HepG2 (cell line): ENCODE measurements at regions not wholly inside any gene's neighbourhood (a gene's known extent, or its start where the extent isn't known, plus 50 kb on each side); places are given as distances from the start of the nearest gene placed in this dataset.

Experiments
- AKAP8 ChIP-seq: sonication (generic); formaldehyde crosslinking; IDR thresholded peaks from 2 replicates; pipeline ENCODE4 v1.5.1; 2020; ENCODE audit warnings: mild to moderate bottlenecking, missing genetic modification reagents
- ASH2L ChIP-seq: fragments of 300-600, 200-600 bp; sonication (generic); IDR thresholded peaks from 2 replicates; pipeline ENCODE4 v1.7.0; 2017; ENCODE audit warnings: low read depth, mild to moderate bottlenecking, moderate library complexity, mixed read lengths, low read length; ENCODE audit not compliant: insufficient read length
- ATM ChIP-seq: fragments of 450-650 bp; IDR thresholded peaks from 2 replicates; pipeline ENCODE4 v1.7.1; 2017; ENCODE audit warnings: mild to moderate bottlenecking, borderline replicate concordance
- CTCF ChIP-seq: sonication (generic); formaldehyde crosslinking; IDR thresholded peaks from 2 replicates; pipeline ENCODE4 v1.5.0; 2020; ENCODE audit warnings: mild to moderate bottlenecking, missing genetic modification reagents, moderate library complexity
- DNMT1 ChIP-seq: sonication (generic); formaldehyde crosslinking; IDR thresholded peaks from 2 replicates; pipeline ENCODE4 v1.5.1; 2020; ENCODE audit warnings: mild to moderate bottlenecking, missing genetic modification reagents
- ELF1 ChIP-seq: sonication (generic); formaldehyde crosslinking; IDR thresholded peaks from 2 replicates; pipeline ENCODE4 v1.4.0; 2020; ENCODE audit warnings: missing genetic modification reagents
- EP300 ChIP-seq, 3 experiments: sonication (generic) in 1 of 3; formaldehyde crosslinking in 1 of 3; IDR thresholded peaks; 2 replicates each; pipeline versions ENCODE4 v1.5.1 to v1.6.1; 2011 to 2020; ENCODE audit warnings: low read depth in 2 of 3, low read length in 2 of 3, borderline replicate concordance in 1 of 3, improper control_type of control experiment in 1 of 3, mild to moderate bottlenecking in 1 of 3, missing genetic modification reagents in 1 of 3, moderate library complexity in 1 of 3
- FOSL2 ChIP-seq: sonication (generic); formaldehyde crosslinking; IDR thresholded peaks from 2 replicates; pipeline ENCODE4 v1.4.0; 2020; ENCODE audit warnings: missing genetic modification reagents
- FOXJ3 ChIP-seq: sonication (generic); formaldehyde crosslinking; IDR thresholded peaks from 2 replicates; pipeline ENCODE4 v1.4.0; 2020; ENCODE audit warnings: missing genetic modification reagents, mild to moderate bottlenecking, borderline replicate concordance
- GATAD1 ChIP-seq: IDR thresholded peaks from 2 replicates; pipeline ENCODE4 v1.6.1; 2016; ENCODE audit warnings: missing genetic modification reagents, missing compliant biosample characterization
- HMG20A ChIP-seq: IDR thresholded peaks from 2 replicates; pipeline ENCODE4 v1.6.1; 2016; ENCODE audit warnings: borderline replicate concordance
- HMGXB3 ChIP-seq: sonication (generic); formaldehyde crosslinking; IDR thresholded peaks from 2 replicates; pipeline ENCODE4 v1.4.0; 2020; ENCODE audit warnings: missing genetic modification reagents, borderline replicate concordance
- KLF16 ChIP-seq, 2 experiments: sonication (generic) in 1 of 2; formaldehyde crosslinking in 1 of 2; IDR thresholded peaks; 2 replicates each; pipeline versions ENCODE4 v1.6.1 to v1.8.0; 2016 to 2023; ENCODE audit warnings: missing genetic modification reagents in 2 of 2, missing compliant biosample characterization in 1 of 2
- KMT2A ChIP-seq: sonication (generic); formaldehyde crosslinking; IDR thresholded peaks from 2 replicates; pipeline ENCODE4 v1.4.0; 2020; ENCODE audit warnings: missing genetic modification reagents
- MIER2 ChIP-seq: IDR thresholded peaks from 2 replicates; pipeline ENCODE4 v1.6.1; 2016; ENCODE audit warnings: missing biosample characterization, missing genetic modification reagents
- MIXL1 ChIP-seq: IDR thresholded peaks from 2 replicates; pipeline ENCODE4 v1.6.1; 2016
- SCMH1 ChIP-seq: sonication (generic); formaldehyde crosslinking; IDR thresholded peaks from 2 replicates; pipeline ENCODE4 v1.9.0; 2021; ENCODE audit warnings: missing genetic modification reagents, mild to moderate bottlenecking, borderline replicate concordance
- SMC3 ChIP-seq: IDR thresholded peaks from 2 replicates; pipeline ENCODE4 v1.6.1; 2011; ENCODE audit warnings: low read length, improper control_type of control experiment
- SPEN ChIP-seq: sonication (generic); formaldehyde crosslinking; IDR thresholded peaks from 2 replicates; pipeline ENCODE4 v1.5.1; 2020; ENCODE audit warnings: low read depth, mild to moderate bottlenecking, missing genetic modification reagents
- YEATS2 ChIP-seq: sonication (generic); formaldehyde crosslinking; IDR thresholded peaks from 2 replicates; pipeline ENCODE4 v1.4.0; 2020; ENCODE audit warnings: missing genetic modification reagents, borderline replicate concordance
- ZFP1 ChIP-seq: IDR thresholded peaks from 2 replicates; pipeline ENCODE4 v1.6.1; 2016
- ZNF543 ChIP-seq: sonication (generic); formaldehyde crosslinking; IDR thresholded peaks from 2 replicates; pipeline ENCODE4 v1.4.0; 2020; ENCODE audit warnings: mild to moderate bottlenecking, missing genetic modification reagents
- ZNF784 ChIP-seq: sonication (generic); formaldehyde crosslinking; IDR thresholded peaks from 2 replicates; pipeline ENCODE4 v1.5.1; 2020; ENCODE audit warnings: missing genetic modification reagents, mild to moderate bottlenecking, borderline replicate concordance
- ZNF839 ChIP-seq: sonication (generic); formaldehyde crosslinking; IDR thresholded peaks from 2 replicates; pipeline ENCODE4 v1.4.0; 2020; ENCODE audit warnings: missing genetic modification reagents, mild to moderate bottlenecking, borderline replicate concordance

- TF ChIP-seq ASH2L (peak; percentile 19), SCMH1 (no peak), HMG20A (CRISPR knock-in tag) (peak; percentile 58; the same call in 1 of the 2 replicates), KMT2A (CRISPR knock-in tag) (0 out of 2 replicates have a peak, but pooled peaks have one; percentile 40), SPEN (0 out of 2 replicates have a peak, but pooled peaks have one; percentile 28), YEATS2 (CRISPR knock-in tag) (peak; percentile 41; the same call in 1 of the 2 replicates), CTCF (CRISPR knock-in tag) (peak; percentile 95), MIER2 (CRISPR knock-in tag) (peak; percentile 59; the same call in 1 of the 2 replicates), ATM (peak; percentile 47; the same call in 1 of the 2 replicates), ZNF784 (CRISPR knock-in tag) (no peak), AKAP8 (CRISPR knock-in tag) (no peak), SMC3 (peak; percentile 92), FOSL2 (CRISPR knock-in tag) (peak; percentile 84), ELF1 (CRISPR knock-in tag) (peak; percentile 45; the same call in 1 of the 2 replicates), HMGXB3 (0 out of 2 replicates have a peak, but pooled peaks have one; percentile 37), ZNF543 (no peak), GATAD1 (peak; percentile 46; the same call in 1 of the 2 replicates), MIXL1 (CRISPR knock-in tag) (0 out of 2 replicates have a peak, but pooled peaks have one; percentile 60), KLF16 (CRISPR knock-in tag; IDR thresholded peaks at IDR 0.05) (0 out of 4 replicates have a peak, but pooled peaks of 1 of the 2 experiments have one; percentile 36), ZNF839 (CRISPR knock-in tag) (no peak), ZFP1 (CRISPR knock-in tag) (peak; percentile 64; the same call in 1 of the 2 replicates), DNMT1 (CRISPR knock-in tag) (no peak), EP300 (IDR thresholded peaks at IDR 0.05; ENCODE audit: low read depth in 2 of 2, low read length in 2 of 2) (peak in 1 of 2 experiments; percentile 66; a peak in 2 of 4 replicates), EP300 (CRISPR knock-in tag; IDR thresholded peaks at IDR 0.05; ENCODE audit: borderline replicate concordance) (0 out of 2 replicates have a peak, but pooled peaks have one; percentile 38), FOXJ3 (CRISPR knock-in tag) (peak; percentile 61; the same call in 1 of the 2 replicates)
Observed at GRCh38 chr1:88180449-88181108, 503.5 kb upstream of the PKN2 start (continued).
